Loucy (cell line): ENCODE measurements at regions not wholly inside any gene's neighbourhood (a gene's known extent, or its start where the extent isn't known, plus 50 kb on each side); places are given as distances from the start of the nearest gene placed in this dataset.

Experiments
- EZH2phosphoT487 ChIP-seq: fragments of 200-600 bp; IDR thresholded peaks from 2 replicates; pipeline ENCODE4 v1.6.1; 2018; ENCODE audit warnings: antibody characterized with exemption, mild to moderate bottlenecking, moderate library complexity, borderline replicate concordance
- TF ChIP-seq, protein P1 (sequence below): fragments of 200-600 bp; sonication (generic); conservative IDR thresholded peaks from 2 replicates; pipeline ENCODE4 v1.5.1; 2014; ENCODE audit warnings: mild to moderate bottlenecking, antibody characterized with exemption, low read length

DNA sequence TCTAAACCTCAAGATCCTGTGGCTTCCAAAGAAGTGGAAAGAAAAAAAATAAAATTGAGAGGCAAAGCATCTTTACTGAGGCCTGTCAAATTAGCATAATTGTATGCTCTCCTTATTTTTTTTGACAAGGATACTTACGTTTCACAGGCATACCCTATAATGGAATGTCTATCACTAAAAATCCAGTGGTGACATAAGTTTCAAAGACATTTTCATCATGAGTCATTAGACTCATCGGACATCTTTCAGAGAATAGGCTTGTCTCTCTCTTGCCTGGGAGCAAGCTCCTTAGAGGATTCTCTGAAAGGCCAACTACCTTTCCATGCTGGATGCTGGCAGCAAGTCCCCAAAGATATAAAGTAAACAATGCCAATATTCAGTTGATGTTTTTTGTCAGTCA is 380.7 kb upstream of the STEAP1 start:
- TF ChIP-seq, protein P1, sequence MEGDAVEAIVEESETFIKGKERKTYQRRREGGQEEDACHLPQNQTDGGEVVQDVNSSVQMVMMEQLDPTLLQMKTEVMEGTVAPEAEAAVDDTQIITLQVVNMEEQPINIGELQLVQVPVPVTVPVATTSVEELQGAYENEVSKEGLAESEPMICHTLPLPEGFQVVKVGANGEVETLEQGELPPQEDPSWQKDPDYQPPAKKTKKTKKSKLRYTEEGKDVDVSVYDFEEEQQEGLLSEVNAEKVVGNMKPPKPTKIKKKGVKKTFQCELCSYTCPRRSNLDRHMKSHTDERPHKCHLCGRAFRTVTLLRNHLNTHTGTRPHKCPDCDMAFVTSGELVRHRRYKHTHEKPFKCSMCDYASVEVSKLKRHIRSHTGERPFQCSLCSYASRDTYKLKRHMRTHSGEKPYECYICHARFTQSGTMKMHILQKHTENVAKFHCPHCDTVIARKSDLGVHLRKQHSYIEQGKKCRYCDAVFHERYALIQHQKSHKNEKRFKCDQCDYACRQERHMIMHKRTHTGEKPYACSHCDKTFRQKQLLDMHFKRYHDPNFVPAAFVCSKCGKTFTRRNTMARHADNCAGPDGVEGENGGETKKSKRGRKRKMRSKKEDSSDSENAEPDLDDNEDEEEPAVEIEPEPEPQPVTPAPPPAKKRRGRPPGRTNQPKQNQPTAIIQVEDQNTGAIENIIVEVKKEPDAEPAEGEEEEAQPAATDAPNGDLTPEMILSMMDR = no peak
- no peak for TF ChIP-seq EZH2phosphoT487
